ENCODE measurements at regions not wholly inside any gene's neighbourhood (a gene's known extent, or its start where the extent isn't known, plus 50 kb on each side); places are given as distances from the start of the nearest gene placed in this dataset.

- TF ChIP-seq, protein P1, sequence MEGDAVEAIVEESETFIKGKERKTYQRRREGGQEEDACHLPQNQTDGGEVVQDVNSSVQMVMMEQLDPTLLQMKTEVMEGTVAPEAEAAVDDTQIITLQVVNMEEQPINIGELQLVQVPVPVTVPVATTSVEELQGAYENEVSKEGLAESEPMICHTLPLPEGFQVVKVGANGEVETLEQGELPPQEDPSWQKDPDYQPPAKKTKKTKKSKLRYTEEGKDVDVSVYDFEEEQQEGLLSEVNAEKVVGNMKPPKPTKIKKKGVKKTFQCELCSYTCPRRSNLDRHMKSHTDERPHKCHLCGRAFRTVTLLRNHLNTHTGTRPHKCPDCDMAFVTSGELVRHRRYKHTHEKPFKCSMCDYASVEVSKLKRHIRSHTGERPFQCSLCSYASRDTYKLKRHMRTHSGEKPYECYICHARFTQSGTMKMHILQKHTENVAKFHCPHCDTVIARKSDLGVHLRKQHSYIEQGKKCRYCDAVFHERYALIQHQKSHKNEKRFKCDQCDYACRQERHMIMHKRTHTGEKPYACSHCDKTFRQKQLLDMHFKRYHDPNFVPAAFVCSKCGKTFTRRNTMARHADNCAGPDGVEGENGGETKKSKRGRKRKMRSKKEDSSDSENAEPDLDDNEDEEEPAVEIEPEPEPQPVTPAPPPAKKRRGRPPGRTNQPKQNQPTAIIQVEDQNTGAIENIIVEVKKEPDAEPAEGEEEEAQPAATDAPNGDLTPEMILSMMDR (IDR thresholded peaks at IDR 0.05; ENCODE audit: insufficient read depth, low read depth, low read length, missing control alignments), result no peak
- no peak for DNase-seq (ENCODE audit: low read depth)
- no peak overlapping the region for H3K4me3 ChIP-seq (ENCODE audit: low read depth, low read length)
Measured at GRCh38 chr20:11000416-11000815, 326.6 kb upstream of the JAG1 start.

DNA sequence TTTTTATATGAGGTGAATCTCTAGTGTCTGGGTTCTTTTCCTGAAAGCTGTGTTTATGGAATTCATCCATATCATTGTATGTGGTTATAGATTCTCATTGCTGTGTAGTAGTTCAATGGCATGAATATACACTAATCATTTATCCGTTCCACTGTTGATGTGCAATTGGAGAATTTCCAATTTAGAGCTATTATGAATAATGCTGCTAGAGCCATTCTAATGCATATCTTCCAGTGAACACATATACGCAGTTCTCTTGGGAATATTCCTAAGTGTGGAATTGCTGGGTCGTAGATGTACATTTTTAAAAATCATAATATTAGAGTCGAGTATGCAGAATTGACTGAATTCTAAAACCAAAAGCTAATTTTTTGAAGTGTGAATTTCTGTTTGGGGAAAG is 327.5 kb upstream of the JAG1 start:
- TF ChIP-seq, protein P1 (IDR thresholded peaks at IDR 0.05; ENCODE audit: insufficient read depth, low read depth, low read length, missing control alignments), result no peak
- no peak overlapping the region for H3K4me3 ChIP-seq (ENCODE audit: low read depth, low read length)
- DNase-seq (ENCODE audit: low read depth), result no peak

DNA sequence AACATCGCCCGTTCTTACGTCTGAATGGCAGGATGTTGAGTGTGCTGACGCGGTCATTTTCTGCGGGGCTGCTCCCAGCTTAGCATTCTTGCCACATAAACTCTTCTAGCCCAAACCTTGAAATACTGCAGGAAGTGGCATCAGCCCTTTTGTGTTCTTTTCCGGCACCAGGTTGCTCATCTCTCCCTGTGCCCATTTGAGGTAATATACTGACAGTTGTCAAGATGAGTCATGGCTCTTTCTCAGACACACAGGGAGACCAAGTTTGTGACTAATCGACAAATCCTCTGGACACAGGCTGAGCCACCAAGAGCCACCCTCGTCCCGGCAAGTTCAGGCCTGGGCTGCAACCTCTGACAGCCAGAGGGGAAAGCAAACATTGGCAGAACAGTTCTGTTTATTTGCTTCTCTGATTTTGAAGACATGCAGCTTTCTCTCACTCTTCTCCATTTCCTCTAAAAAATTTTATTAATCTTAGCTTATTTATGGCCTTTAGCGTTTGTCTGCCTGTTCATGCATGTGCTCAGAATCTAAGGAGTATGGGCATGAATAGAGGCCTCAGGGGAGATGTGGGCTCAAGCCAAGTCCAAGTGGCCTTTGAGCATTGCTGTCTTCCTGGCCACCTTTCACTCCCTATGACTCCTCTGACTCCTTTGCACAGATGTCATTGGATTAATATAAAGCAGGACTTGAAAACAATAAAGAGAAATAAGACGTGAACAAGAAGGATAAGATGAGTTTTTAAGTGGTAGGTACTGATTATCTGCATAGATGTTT is 328.2 kb upstream of the JAG1 start:
- DNase-seq (ENCODE audit: low read depth), result no peak
- TF ChIP-seq, protein P1 (IDR thresholded peaks at IDR 0.05; ENCODE audit: insufficient read depth, low read depth, low read length, missing control alignments), result no peak
- no peak overlapping the region for H3K4me3 ChIP-seq (ENCODE audit: low read depth, low read length)

DNA sequence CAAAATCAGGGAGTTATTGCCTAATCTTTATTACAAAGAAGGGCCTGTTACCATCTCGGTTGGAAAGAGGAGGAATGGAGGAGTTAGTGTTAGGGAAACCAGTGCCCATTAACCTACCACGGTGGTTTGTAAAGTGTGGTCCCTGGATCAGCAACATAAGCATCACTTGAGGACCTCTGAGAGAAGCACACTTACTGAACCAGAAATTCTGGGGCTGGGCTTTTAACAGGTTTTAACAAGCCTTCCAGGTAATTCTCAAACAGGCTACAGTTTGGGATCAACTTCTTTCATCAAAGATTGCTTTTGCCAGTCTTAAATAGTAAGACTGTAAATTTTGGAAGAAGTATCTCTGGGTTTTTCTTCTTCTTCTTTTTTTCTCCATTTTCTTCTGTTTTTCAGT is 329.5 kb upstream of the JAG1 start:
- TF ChIP-seq, protein P1 (IDR thresholded peaks at IDR 0.05; ENCODE audit: insufficient read depth, low read depth, low read length, missing control alignments), result no peak
- DNase-seq (ENCODE audit: low read depth), result no peak

GRCh38 chr20:11008444-11009033 is 334.7 kb upstream of the JAG1 start:
- H3K4me3 ChIP-seq (ENCODE audit: low read depth, low read length), result no peak overlapping the region
- DNase-seq (ENCODE audit: low read depth), result no peak
- TF ChIP-seq, protein P1 (IDR thresholded peaks at IDR 0.05; ENCODE audit: insufficient read depth, low read depth, low read length, missing control alignments), result no peak

More for the DNA sequence above, 329.5 kb upstream of the JAG1 start:
- H3K4me3 ChIP-seq (ENCODE audit: low read depth, low read length), result no peak overlapping the region

- TF ChIP-seq, protein P1 (IDR thresholded peaks at IDR 0.05; ENCODE audit: insufficient read depth, low read depth, low read length, missing control alignments), result no peak
- no peak for DNase-seq (ENCODE audit: low read depth)
- H3K4me3 ChIP-seq (ENCODE audit: low read depth, low read length), result no peak overlapping the region
Measured at GRCh38 chr20:11011653-11012052, 337.9 kb upstream of the JAG1 start.
